ENCODE measurements at regions not wholly inside any gene's neighbourhood (a gene's known extent, or its start where the extent isn't known, plus 50 kb on each side); places are given as distances from the start of the nearest gene placed in this dataset.

DNA sequence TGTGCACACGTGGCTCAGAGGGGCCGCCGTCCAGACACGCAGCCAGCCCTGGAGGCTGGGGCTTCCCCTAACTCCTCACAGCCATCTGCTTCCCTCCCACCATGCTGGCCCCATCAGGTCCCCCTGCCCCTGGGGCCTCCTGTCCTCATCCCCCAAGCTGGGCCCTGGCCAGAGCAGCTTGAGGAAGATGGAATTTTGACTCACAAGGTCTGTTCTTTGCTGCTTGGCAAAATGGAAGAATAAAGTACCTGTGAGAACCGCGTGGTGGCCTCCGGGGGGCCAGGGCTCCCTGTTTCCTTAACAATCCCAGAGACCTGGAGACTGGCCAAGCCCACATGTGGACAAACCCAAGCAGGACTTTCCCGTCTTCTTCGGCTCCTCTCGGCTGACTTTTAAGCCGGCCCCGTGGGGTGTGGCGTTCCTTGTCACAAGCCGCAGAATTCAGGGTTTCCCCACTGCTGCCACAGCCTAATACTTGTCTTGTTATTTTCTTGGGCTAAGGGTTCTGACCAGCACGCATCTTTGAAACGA lies 872.8 kb downstream of the BRD1 start:
- DNase-seq, result no peak

DNA sequence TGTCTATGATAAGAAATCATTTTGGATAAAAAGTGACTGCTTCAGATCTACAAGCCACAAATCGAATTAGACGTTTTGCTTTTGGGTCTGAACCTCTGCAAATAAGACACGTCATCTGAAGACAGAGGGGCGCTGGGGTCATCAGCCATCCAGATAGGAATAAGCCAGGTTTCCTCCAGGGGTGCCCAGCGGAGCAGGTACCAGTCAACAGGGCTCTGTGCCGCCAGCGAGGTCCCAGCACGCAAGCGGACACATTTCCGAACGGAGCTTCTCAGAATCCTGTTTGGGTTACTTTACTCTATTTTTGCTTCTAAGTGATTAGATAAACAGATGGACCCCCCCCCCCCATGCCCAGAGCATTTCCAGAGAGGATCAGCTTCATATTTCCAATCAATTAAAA lies 873.8 kb downstream of the BRD1 start:
- DNase-seq, result no peak

DNA sequence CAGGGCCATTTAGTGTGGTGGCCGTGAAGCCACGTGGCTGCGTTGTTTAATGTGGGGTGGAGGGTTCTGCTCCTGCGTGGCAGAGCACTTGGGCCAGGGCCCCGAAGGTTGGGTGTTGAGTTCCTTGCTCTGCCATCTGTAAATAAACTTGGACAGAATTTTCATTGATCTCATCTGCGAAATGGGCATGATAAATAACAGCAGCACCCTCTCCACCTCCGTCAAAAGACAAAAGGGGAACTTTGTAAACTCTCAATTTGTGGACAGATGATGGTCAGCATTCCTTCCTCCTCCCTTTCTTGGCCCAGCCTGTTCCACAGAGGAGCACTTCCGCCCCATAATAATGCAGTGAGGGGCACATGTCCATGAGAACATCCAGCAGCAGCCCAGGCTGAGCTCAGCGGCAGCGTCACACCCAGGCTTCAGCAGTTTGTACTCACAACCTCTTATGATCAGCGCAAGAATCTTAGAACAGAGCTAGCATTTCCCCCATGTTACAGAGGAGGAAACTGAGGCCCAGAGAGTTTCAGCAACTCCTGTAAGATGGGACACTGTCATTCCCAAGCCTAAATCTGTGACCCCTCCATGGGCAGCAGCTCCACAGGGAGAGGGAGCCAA lies 874.5 kb downstream of the BRD1 start:
- no peak for DNase-seq

DNA sequence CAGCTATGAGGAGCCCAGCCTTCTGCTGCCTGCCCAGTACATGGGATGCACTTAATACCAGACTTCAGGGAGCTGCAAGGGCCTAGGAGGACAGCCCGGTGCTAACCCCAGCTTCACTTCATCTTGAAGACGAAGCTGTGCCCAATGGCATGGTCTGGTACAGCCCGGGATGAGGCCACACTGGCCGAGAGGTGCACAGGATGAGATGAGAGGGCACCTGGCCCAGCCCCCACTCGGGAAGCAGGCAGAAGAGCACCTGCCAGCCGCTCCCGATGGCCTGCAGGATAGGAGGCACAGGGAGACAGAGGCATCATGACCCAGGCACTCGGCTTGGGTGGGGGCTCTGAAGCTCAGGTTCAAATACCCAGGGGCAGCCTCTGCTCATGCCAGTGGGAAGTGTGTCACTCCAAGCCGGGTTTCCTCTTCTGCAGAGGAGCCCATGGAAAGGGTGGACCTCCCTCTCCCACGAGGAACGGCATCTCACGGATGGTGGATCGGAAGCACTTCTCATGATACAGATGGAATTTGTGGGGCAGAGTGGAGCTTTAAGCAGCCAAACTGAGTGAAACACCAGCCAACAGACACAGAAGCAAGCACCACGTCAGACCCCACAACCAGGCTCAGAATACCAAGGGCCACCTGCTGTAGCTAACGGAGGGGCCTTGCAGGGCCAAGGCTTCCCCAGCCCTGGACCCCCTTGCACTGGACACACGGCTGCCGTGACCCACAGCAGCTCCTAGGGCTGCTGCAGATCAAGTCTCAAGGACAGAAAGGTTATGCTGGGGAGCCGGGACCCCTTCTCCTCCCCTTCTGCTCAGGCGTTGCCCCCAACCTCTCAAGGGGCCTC lies 875.2 kb downstream of the BRD1 start:
- no peak for DNase-seq

DNA sequence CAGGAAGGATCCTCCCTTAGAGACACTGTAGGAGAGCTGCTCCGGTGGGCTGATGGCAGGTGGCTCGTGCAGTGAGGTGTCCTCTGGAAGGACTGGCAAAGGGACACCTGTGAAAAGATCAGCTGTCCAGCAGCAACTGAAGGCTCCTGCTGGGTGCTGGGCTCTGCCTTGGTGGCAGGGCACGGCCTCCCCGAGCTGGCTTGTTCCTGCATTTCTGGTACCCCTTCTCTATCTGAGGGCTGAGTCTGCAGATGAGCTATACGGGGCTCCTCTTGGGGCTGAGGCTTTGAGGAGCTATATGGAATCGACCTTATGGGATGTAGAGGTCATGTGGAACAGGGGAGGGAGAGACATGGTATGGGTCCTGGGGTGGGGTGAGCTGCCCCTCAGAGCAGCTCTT lies 875.8 kb downstream of the BRD1 start:
- DNase-seq, result no peak

DNA sequence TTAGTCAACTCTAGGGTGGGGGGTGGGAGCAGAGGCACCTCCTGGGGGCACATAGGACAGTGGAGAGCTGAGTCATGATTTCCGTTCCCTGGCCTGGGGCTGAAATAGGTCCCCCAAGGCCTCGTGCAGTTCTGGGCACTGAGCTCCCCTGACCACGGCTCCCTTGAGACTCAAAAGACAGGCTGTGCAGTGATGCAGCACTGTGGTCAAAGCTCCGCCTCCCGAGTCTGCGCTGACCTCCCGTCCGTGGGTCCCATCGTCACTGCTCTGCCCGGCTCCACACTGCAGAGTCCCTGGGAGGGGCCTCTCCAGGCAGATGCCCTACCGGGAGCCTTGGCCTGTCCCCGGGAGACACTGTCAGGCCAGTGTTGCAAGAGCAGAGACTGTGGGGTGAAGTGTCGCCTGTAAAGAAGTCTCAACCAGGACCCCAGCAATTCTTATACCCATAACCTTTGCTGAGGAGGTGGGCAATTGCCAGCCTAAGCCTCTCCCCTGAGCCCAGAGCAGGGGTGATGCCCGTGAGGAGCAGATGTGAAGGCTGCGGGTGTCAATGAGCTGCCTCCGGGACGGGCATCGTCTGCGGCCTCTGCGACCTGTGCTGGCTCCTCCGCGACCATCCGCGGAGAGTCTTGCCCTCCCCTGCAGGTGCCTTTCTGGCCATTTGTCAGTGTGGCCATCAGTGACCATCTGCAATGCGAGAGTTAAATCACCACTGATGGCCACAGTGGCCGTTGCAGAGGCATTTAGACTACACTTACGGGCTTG lies 877.3 kb downstream of the BRD1 start:
- DNase-seq, result no peak

DNA sequence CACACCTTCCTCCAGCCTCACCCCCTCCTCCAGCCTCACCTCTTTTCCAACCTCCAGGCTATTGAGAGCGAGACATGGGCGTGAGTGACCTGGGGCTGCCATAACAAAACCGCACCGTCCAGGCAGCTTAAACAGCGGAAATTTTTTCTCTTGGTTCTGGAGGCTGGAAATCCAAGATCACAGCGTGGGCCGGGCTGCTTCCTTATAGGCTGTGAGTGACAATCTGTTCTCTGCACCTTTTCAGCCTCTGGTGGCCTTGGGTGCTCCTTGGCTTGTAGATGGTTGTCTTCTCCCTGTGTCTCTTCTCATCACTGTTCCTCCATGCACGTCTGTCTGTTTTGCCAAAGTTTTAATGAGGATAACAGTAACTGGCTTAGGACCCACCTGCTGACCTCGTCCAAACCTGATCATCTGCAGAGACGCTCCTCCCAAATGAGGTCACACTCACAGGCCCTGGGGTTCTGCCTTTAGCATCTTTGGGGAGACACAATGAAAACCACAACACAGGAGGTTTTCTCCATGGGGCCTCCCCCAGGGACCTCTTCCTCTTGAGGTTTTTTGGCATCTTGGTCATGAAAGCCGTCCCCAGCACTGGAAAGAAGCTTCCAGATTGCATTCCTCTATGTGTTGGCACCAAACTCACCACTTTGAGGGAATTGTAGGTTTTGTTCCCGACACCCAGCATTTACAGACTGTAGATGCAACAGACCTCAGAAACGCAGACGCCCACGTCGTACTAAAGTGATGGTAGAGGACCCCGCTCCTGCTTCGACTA lies 878.1 kb downstream of the BRD1 start:
- DNase-seq, result no peak

DNA sequence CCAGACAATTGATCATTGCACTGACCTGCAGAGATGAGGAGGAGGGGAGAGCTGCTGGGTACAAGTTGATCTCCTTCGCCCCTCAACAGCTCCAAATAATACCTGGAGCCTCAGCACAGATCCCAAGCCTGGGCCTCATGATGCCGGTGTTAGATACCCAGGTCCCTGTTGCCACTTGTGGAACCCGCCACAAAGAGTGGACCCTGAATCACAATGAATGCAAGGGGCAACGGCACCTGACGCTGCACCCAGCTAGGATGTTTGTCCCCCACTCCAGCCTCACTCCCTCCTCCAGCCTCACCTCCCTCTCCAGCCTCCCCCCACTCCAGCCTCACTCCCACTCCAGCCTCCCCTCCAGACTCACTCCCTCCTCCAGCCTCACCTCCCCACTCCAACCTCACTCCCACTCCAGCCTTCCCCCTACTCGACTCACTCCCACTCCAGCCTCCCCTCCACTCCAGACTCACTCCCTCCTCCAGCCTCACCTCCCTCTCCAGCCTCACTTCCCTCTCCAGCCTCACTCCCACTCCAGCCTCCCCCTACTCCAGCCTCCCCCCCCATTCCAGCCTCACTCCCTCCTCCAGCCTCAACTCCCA lies 879.0 kb downstream of the BRD1 start:
- DNase-seq, result no peak

DNA sequence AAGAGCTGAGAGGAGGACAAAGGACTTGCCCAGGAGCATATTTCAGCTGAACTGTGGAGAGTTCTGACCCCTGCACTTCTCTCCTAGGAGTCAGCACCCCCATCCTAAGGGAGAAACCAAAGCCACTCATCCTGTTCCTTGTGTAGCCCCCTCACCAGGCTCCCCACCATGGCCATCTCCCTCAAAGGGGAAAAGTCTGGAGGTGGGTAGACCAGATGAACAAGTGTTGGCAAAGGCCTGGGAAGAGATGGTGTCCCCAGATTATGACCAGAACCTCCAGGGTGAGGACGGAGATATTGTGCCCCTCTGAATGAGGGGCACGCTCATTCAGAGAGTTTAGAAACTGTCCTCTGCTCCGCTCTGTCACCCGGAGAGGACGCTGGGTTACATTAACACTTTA lies 880.0 kb downstream of the BRD1 start:
- no peak for DNase-seq

DNA sequence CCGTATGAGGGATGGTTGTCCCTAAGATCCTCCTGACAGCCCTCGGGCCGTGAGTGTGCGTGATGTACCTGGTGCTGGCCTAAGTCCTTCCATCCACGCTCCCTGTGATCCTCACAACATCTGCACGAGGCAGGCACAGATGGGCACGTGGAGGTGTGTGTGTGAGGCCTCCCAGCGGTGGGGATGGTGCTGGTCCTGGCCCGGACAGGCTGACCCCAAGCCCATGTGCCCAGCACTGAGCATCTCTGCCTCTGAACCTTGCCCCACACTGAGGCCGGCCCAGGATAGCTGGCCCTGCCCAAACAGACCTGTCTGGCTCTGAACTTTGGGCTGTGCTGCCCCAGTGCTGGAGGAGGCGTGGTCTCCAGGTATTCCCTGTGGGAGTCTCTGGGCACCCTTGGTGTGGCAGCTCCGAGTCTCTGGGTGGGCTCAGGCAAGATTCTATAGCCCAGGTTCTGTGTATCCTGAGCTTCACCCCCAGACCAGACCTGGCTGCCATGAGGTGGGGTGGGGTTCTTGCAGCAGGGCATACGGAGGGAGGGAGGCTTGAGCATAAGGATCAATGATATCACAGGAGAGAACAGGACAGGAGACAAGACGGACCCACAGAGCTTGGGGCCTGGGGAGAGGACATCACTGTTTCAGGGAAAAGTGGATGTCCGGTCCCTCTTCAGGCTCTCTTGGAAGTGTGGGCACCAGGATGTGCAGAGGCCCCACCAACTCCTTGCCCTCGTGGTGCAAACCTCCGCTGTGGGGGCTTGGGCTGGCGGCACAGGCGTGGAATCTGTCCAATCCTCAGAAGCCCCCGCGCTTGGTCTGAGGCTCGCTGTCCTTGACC lies 881.8 kb downstream of the BRD1 start:
- DNase-seq, result no peak

DNA sequence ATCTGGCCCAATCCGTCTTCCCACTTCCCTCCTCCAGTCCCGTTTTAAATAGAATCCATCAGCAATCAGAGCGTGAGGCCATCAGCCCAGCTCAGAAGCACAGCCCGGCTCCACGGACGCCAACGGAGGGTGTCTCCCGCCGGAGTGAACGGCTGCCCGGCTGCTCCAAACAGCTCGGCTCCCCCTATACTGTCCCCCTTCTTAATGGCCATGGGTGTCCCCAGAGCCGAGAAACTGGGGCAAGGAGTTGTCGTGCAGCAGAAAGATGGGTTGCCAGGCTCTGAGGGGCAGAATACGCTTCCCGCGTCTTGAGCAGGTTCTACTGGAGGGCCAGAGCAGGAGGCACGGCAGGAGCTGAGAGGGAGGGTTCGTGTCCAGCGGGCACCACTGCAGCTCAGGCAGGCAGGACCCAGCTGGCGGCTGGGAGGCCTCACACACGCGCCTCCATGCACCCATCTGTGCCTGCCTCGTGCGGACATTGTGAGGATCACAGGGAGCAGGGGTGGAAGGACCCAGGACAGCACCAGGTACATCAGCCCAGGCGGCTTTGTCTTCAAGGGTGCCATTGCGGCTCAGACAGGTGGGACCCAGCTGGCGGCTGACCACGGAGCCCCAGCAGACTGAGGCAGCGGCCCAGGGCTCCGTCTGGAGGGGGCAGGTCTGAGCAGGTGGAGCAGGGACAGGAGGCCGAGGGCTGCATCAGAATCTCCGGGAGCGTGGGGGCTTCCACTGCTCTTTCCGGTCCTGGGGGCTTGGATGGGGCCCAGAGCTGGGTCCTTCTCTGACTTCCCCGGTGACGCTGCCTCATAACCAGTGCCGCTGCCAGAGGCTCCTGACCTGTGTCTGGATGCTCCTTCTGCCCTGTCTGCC lies 882.7 kb downstream of the BRD1 start:
- no peak for DNase-seq

DNA sequence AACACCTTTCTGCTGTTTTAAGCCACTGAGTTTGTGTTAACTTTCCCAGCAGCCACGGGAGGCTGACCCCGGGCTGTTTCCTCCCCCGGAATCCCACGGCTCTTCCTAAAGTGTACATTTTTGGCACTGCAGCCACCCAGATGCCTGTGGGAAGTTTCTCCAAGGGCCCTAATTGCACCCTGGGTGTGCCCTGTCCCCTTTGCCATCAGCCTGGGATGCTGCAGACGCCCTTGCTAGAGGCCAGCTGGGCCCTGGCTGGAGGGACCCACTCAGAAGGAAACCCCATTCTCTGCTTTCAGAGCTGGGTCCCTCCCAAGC lies 883.3 kb downstream of the BRD1 start:
- no peak for DNase-seq

DNA sequence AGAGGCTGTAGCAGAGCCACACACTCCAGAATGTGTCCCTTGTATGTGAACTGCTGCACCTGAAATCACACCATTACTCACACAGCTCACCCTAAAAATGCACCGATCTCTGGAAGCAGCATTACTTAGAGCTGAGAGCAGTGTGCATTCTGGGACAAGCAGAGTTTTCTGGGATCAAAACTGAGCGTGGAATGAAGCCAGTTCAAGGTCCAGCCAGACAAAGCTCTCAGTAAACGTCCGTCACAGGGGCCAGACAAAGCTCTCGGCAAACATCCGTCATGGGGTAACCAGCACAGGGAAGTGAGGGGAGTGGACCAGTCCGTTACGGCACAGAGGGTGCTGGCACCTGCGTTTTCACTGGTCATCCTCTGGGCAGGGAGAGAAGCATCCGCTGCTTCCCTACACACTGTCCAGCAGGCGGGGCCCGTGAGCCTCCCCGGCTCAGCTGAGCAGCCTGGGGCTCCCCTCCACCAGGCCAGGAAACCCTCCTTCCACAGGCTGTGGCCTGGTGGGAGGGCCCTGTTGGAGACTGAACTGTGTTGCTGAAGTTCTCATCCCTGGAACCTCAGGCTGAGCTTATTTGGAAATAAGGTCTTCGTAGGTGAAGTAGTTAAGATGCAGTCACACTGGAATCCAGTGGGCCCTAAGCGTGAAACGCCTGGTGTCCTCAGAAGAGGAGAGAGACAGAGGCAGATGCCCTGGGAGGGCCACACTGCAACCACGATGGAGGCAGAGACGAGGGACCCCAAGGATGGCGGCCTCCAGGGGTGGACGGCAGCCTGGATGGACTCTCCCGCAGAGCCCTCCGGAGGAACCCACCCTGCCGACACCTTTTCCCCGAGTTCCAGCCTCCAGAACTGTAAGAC lies 883.9 kb downstream of the BRD1 start:
- DNase-seq, result no peak

DNA sequence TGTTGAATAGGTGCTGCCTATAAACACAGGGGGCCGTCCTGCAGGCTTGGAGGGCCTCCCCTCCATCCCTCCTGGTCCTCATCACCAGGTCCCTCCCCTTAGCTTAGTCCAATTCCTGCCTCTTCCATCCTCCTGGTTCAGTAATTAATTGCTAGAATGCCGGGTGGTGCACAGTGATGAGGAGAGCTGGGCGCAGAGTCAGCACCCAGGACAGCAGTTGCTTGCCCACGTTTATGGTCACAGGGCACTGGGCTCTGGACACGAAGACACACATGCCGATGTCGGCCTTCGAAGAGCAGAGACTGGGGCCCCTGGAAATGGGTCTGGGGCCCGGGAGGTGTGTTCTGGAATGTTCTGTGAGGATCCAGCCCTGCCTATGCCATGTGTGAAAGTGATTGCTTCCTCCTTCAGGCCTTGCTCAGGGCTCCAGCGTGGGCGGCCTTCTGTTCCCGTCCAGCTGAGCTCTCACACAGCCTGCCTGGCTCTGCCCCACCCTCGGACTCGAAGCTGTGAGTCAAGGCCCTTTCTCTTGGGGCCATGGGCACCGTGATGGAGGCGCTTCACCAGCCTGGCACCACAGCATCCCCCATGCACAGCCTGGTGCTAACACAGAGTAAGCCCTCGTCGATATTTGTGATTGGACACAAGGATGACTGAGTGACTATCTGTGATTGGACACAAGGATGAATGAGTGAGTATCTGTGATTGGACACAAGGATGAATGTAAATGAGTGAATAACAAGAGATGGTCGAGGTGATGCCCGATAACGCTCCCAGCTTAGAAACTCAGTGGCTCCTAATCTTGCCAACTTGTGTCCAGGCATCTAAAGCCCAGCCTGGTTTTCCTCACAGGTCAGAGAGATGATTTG lies 884.7 kb downstream of the BRD1 start:
- DNase-seq, result no peak

DNA sequence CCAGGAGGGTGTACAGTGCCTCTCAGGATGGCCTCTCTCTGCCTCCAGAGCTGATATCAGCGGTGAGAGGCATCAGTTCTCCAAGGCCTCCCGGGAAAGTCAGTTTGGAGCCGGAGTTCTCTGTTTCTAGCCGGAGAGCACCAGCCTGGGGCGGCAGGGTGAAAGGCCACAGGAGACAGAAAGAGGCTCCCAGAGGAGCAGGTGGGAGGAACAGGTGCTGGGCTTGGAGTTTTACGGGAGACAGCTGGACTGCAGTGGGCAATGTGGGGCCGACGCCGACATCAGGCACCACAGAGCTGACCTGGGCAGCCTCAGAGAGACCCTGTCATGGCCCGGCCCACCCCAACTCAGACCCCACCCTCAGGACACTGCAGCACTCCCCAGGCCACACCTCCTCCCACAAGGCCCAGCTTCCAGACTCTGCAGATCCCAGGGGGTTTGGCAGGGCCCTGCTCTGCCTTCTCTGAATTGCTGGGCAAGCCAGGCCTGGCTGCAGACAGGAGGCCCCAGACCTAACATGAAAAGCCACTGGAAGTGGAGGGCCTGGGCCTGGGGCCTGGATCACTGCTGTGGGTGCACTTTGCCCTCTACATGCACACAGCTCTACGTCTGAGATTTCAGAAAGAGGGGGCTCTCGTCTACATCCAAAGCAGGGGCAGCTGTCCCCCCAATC lies 885.6 kb downstream of the BRD1 start:
- no peak for DNase-seq

DNA sequence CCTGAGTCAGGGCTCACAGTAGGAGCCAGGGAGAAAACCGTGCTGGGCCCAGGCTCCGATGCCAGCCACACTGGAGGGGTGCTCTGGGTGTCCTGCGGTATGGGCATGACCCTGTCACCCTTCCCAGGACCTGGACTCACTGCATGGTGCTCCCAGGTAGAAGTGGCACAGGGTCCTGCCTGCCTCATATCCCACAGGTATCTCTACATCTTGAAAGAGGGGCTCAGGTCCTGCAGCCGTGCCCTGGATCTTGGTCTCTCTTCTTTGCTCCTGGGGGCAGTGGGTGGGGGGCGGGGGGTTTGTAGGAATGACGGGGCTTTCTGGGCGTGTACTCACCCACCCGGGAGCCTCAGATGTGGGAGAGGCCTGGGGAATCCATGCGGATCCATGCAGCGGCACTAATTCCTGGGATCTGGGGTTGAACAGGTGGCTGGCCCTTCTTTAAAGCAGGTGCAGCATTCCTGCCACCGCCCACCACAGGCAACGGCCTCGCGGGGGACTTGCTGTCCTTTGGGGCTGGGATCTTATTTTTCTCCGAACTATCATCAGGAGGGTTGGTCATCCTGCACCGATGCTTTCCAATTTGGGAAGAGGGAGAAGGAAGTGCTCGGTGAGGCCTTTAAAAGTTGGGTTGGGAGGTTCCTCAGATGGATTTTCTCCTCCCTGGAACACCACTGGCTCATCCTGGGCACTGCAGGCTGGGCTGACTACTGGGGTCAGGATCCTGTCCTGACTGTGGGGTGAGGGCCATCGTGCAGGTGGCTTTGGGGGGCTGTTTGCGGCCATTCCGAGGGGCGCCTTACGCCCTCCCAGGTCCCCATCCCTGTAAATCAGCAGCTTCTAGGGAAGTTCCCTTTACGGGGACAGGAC lies 886.4 kb downstream of the BRD1 start:
- no peak for DNase-seq

Measured in NCI-H187 (cell line).